GM23338 (cell line): ENCODE measurements at regions not wholly inside any gene's neighbourhood (a gene's known extent, or its start where the extent isn't known, plus 50 kb on each side); places are given as distances from the start of the nearest gene placed in this dataset.

Experiments
- ATAC-seq: fragments of 200-7000 bp; cut with Tn5 transposase; 3 replicates; pipeline ENCODE4 v1.9.1; 2020
- DNase-seq: peaks from one replicate; pipeline ENCODE4 v3.0.0-alpha.2; 2015; ENCODE audit warnings: low spot score
- H2AFZ ChIP-seq: fragments of 200-600 bp; sonication (generic); 2 replicates; pipeline ENCODE4 v1.8.0; 2016; ENCODE audit warnings: antibody characterized with exemption, mild to moderate bottlenecking, moderate library complexity
- H3F3A ChIP-seq: fragments of 200-600 bp; sonication (generic); replicated peaks from 2 replicates; pipeline ENCODE4 v1.8.0; 2017; ENCODE audit warnings: antibody characterized with exemption, mixed run types, low read depth
- H3K27ac ChIP-seq: fragments of 200-600 bp; sonication (generic); 2 replicates; pipeline ENCODE4 v1.6.1; 2016; ENCODE audit warnings: low read depth
- H3K27me3 ChIP-seq: fragments of 200-600 bp; sonication (generic); 2 replicates; pipeline ENCODE4 v1.8.0; 2016; ENCODE audit warnings: mild to moderate bottlenecking, mixed run types, moderate library complexity; ENCODE audit not compliant: insufficient read depth
- H3K36me3 ChIP-seq: fragments of 200-600 bp; sonication (generic); 2 replicates; pipeline ENCODE4 v1.8.0; 2016; ENCODE audit warnings: mild to moderate bottlenecking; ENCODE audit not compliant: insufficient read depth
- H3K4me1 ChIP-seq: fragments of 200-600 bp; sonication (generic); 2 replicates; pipeline ENCODE4 v1.8.0; 2016; ENCODE audit warnings: mild to moderate bottlenecking, moderate library complexity; ENCODE audit not compliant: insufficient read depth
- H3K4me2 ChIP-seq: fragments of 200-600 bp; sonication (generic); 2 replicates; pipeline ENCODE4 v1.7.1; 2017; ENCODE audit warnings: mixed run types
- H3K4me3 ChIP-seq: fragments of 200-600 bp; sonication (generic); 2 replicates; pipeline ENCODE4 v1.6.1; 2016; ENCODE audit warnings: mixed run types
- H3K79me2 ChIP-seq: fragments of 200-600 bp; sonication (generic); replicated peaks from 2 replicates; pipeline ENCODE4 v1.8.0; 2017; ENCODE audit warnings: mild to moderate bottlenecking; ENCODE audit not compliant: insufficient read depth
- H3K9me2 ChIP-seq: fragments of 200-600 bp; sonication (generic); 2 replicates; pipeline ENCODE4 v1.8.0; 2017; ENCODE audit not compliant: insufficient read depth
- H4K20me1 ChIP-seq: fragments of 200-600 bp; sonication (generic); replicated peaks from 2 replicates; pipeline ENCODE4 v1.8.0; 2017; ENCODE audit warnings: mild to moderate bottlenecking; ENCODE audit not compliant: insufficient read depth
- H3K27ac Mint-ChIP-seq: 2 replicates; pipeline ENCODE4 v1.8.0; 2020; ENCODE audit warnings: inconsistent platforms, mild to moderate bottlenecking, moderate library complexity, mixed read lengths
- H3K27me3 Mint-ChIP-seq: 3 replicates; pipeline ENCODE4 v1.8.0; 2022; ENCODE audit warnings: low read depth, mild to moderate bottlenecking, moderate library complexity, mixed read lengths, inconsistent platforms; ENCODE audit not compliant: insufficient read depth, poor library complexity
- H3K36me3 Mint-ChIP-seq: 3 replicates; pipeline ENCODE4 v1.8.0; 2021; ENCODE audit warnings: low read depth, mild to moderate bottlenecking, inconsistent platforms, moderate library complexity, mixed read lengths
- H3K4me1 Mint-ChIP-seq: 3 replicates; pipeline ENCODE4 v1.8.0; 2020; ENCODE audit warnings: mild to moderate bottlenecking, inconsistent platforms, mixed read lengths
- H3K4me3 Mint-ChIP-seq: 3 replicates; pipeline ENCODE4 v1.8.0; 2021; ENCODE audit warnings: moderate library complexity, mild to moderate bottlenecking, inconsistent platforms, mixed read lengths
- H3K9me3 Mint-ChIP-seq: 3 replicates; pipeline ENCODE4 v1.8.0; 2020; ENCODE audit warnings: moderate library complexity, mild to moderate bottlenecking, inconsistent platforms, mixed read lengths
- CREB1 ChIP-seq: fragments of 250-450 bp; sonication (Bioruptor Pico); IDR thresholded peaks from 2 replicates; pipeline ENCODE4 v1.5.0; 2020; ENCODE audit warnings: low read depth, mild to moderate bottlenecking, moderate library complexity
- NANOG ChIP-seq: IDR thresholded peaks from 2 replicates; pipeline ENCODE4 v1.6.1; 2016; ENCODE audit warnings: antibody characterized with exemption, borderline replicate concordance
- ZNF114 ChIP-seq: fragments of 250-450 bp; sonication (Bioruptor Pico); IDR thresholded peaks from 2 replicates; pipeline ENCODE4 v1.5.0; 2020; ENCODE audit warnings: mild to moderate bottlenecking, moderate library complexity
- ZNF331 ChIP-seq: fragments of 250-450 bp; sonication (Bioruptor Pico); IDR thresholded peaks from 2 replicates; pipeline ENCODE4 v1.5.0; 2020; ENCODE audit warnings: low read depth, mild to moderate bottlenecking, moderate library complexity
- TF ChIP-seq, protein P1 (sequence below): fragments of 250-450 bp; sonication (Bioruptor Pico); IDR thresholded peaks from 2 replicates; pipeline ENCODE4 v1.5.0; 2020; ENCODE audit warnings: mild to moderate bottlenecking, moderate library complexity
- TF ChIP-seq, protein P2 (sequence below), 2 experiments: fragments of 200-600 bp in 1 of 2; sonication (generic) in 1 of 2; conservative IDR thresholded peaks; 2 replicates each; pipeline versions ENCODE4 v1.5.1 to v1.6.1; 2016 to 2017; ENCODE audit warnings: antibody characterized with exemption in 2 of 2, low read depth in 2 of 2, mild to moderate bottlenecking in 2 of 2, moderate library complexity in 1 of 2
- TF ChIP-seq, protein P3 (sequence below): IDR thresholded peaks from 2 replicates; pipeline ENCODE4 v1.6.1; 2016; ENCODE audit warnings: antibody characterized with exemption

DNA sequence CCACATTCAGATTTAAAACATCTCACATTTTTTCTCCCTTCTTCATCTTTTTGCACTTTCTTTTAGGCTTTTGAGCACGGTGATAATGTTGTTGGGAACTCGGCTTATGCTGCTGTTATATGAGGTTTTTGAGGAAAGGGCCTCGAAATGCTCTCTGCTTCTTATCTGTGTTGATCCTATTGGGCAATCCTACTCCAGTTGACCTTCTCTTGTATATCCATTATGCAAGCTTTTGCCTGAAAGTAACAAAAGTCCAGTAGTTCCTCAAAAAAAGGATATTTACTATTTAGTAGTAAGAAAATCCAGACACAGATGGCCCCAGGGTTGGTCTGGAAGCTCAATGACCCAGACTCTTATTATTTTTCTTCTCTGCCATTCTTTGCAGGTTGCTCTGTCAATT, 57.7 kb upstream of the SPANXB1 start (continued):
- TF ChIP-seq, protein P1, sequence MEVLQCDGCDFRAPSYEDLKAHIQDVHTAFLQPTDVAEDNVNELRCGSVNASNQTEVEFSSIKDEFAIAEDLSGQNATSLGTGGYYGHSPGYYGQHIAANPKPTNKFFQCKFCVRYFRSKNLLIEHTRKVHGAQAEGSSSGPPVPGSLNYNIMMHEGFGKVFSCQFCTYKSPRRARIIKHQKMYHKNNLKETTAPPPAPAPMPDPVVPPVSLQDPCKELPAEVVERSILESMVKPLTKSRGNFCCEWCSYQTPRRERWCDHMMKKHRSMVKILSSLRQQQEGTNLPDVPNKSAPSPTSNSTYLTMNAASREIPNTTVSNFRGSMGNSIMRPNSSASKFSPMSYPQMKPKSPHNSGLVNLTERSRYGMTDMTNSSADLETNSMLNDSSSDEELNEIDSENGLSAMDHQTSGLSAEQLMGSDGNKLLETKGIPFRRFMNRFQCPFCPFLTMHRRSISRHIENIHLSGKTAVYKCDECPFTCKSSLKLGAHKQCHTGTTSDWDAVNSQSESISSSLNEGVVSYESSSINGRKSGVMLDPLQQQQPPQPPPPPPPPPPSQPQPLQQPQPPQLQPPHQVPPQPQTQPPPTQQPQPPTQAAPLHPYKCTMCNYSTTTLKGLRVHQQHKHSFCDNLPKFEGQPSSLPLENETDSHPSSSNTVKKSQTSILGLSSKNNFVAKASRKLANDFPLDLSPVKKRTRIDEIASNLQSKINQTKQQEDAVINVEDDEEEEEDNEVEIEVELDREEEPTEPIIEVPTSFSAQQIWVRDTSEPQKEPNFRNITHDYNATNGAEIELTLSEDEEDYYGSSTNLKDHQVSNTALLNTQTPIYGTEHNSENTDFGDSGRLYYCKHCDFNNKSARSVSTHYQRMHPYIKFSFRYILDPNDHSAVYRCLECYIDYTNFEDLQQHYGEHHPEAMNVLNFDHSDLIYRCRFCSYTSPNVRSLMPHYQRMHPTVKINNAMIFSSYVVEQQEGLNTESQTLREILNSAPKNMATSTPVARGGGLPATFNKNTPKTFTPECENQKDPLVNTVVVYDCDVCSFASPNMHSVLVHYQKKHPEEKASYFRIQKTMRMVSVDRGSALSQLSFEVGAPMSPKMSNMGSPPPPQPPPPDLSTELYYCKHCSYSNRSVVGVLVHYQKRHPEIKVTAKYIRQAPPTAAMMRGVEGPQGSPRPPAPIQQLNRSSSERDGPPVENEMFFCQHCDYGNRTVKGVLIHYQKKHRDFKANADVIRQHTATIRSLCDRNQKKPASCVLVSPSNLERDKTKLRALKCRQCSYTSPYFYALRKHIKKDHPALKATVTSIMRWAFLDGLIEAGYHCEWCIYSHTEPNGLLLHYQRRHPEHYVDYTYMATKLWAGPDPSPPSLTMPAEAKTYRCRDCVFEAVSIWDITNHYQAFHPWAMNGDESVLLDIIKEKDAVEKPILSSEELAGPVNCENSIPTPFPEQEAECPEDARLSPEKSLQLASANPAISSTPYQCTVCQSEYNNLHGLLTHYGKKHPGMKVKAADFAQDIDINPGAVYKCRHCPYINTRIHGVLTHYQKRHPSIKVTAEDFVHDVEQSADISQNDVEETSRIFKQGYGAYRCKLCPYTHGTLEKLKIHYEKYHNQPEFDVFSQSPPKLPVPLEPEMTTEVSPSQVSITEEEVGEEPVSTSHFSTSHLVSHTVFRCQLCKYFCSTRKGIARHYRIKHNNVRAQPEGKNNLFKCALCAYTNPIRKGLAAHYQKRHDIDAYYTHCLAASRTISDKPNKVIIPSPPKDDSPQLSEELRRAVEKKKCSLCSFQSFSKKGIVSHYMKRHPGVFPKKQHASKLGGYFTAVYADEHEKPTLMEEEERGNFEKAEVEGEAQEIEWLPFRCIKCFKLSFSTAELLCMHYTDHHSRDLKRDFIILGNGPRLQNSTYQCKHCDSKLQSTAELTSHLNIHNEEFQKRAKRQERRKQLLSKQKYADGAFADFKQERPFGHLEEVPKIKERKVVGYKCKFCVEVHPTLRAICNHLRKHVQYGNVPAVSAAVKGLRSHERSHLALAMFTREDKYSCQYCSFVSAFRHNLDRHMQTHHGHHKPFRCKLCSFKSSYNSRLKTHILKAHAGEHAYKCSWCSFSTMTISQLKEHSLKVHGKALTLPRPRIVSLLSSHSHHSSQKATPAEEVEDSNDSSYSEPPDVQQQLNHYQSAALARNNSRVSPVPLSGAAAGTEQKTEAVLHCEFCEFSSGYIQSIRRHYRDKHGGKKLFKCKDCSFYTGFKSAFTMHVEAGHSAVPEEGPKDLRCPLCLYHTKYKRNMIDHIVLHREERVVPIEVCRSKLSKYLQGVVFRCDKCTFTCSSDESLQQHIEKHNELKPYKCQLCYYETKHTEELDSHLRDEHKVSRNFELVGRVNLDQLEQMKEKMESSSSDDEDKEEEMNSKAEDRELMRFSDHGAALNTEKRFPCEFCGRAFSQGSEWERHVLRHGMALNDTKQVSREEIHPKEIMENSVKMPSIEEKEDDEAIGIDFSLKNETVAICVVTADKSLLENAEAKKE (CRISPR knock-in tag), result no peak
- TF ChIP-seq NANOG (no peak), ZNF114 (CRISPR knock-in tag) (no peak), CREB1 (CRISPR knock-in tag) (no peak), ZNF331 (no peak)
- TF ChIP-seq, protein P2, sequence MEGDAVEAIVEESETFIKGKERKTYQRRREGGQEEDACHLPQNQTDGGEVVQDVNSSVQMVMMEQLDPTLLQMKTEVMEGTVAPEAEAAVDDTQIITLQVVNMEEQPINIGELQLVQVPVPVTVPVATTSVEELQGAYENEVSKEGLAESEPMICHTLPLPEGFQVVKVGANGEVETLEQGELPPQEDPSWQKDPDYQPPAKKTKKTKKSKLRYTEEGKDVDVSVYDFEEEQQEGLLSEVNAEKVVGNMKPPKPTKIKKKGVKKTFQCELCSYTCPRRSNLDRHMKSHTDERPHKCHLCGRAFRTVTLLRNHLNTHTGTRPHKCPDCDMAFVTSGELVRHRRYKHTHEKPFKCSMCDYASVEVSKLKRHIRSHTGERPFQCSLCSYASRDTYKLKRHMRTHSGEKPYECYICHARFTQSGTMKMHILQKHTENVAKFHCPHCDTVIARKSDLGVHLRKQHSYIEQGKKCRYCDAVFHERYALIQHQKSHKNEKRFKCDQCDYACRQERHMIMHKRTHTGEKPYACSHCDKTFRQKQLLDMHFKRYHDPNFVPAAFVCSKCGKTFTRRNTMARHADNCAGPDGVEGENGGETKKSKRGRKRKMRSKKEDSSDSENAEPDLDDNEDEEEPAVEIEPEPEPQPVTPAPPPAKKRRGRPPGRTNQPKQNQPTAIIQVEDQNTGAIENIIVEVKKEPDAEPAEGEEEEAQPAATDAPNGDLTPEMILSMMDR (conservative IDR thresholded peaks at IDR 0.05; ENCODE audit: low read depth in 2 of 2), result no peak

DNA sequence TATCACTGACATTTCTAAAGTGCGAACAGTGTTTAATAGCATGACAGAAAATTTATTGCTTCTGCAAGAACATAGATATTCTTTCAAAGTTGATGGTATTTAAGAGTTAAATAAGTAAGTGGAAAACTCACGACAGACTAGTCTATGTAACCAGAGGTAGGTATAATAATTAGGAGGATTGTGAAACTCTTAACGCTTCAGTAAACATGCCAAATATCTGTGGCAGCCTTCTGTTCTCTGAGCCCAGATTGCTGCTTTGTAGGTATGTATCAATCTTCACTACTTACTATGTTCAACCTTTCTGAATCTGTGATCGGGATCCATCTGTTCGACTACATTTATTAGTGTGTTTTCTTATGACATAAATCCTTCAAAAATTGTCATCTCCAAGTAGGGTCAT, 53.6 kb upstream of the SPANXB1 start:
- H3K27me3 Mint-ChIP-seq, result peaks cover 1% of the 10 kb centered on the region
- H3K4me1 Mint-ChIP-seq, result peaks cover 6% of the 10 kb centered on the region; the same call in 2 of the 3 replicates
- no peaks in the 10 kb centered on the region for H3F3A ChIP-seq
- no peaks in the 10 kb centered on the region for H3K79me2 ChIP-seq
- no peak overlapping the region for H3K4me3 ChIP-seq
- no peaks in the 10 kb centered on the region for H3K36me3 ChIP-seq
- H3K4me2 ChIP-seq, result no peak overlapping the region
- ATAC-seq (no peak), DNase-seq (no peak)
- no peaks in the 10 kb centered on the region for H3K9me3 Mint-ChIP-seq
- no peak overlapping the region for H3K4me3 Mint-ChIP-seq
- no peak for TF ChIP-seq ZNF331
- TF ChIP-seq, protein P3, sequence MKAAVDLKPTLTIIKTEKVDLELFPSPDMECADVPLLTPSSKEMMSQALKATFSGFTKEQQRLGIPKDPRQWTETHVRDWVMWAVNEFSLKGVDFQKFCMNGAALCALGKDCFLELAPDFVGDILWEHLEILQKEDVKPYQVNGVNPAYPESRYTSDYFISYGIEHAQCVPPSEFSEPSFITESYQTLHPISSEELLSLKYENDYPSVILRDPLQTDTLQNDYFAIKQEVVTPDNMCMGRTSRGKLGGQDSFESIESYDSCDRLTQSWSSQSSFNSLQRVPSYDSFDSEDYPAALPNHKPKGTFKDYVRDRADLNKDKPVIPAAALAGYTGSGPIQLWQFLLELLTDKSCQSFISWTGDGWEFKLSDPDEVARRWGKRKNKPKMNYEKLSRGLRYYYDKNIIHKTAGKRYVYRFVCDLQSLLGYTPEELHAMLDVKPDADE, result no peak
- no peaks in the 10 kb centered on the region for H3K9me2 ChIP-seq
- no peaks in the 10 kb centered on the region for H3K4me1 ChIP-seq
- no peaks in the 10 kb centered on the region for H3K27me3 ChIP-seq
- H4K20me1 ChIP-seq, result no peaks in the 10 kb centered on the region
- no peaks in the 10 kb centered on the region; the same call in 2 of the 3 replicates for H3K36me3 Mint-ChIP-seq
- no peak overlapping the region for H2AFZ ChIP-seq
- no peak overlapping the region for H3K27ac ChIP-seq
- no peak overlapping the region for H3K27ac Mint-ChIP-seq
